Lung (tissue), 11 donors: ENCODE measurements at regions not wholly inside any gene's neighbourhood (a gene's known extent, or its start where the extent isn't known, plus 50 kb on each side); places are given as distances from the start of the nearest gene placed in this dataset.
"Not testable (repeated sequence)": the region's sequence is repeated elsewhere in the genome, so short reads cannot be mapped to it uniquely, and the experiment has no call there.

Source experiments
- ATAC-seq: fragments of 200-7000 bp; cut with Tn5 transposase; one replicate; pipeline ENCODE4 v1.9.1; 2020; ENCODE audit warnings: moderate number of reproducible peaks; ENCODE audit not compliant: insufficient read depth, low FRiP score
- DNase-seq, 3 donors: peaks; one replicate each; pipeline ENCODE4 v3.0.0-alpha.2; 2013 to 2017
- H3K27ac ChIP-seq, 2 donors: one replicate each; pipeline ENCODE4 v1.5.1; 2013; ENCODE audit warnings: mild to moderate bottlenecking in 2 of 2, moderate library complexity in 2 of 2, control low read depth in 1 of 2, inconsistent platforms in 1 of 2, low read depth in 1 of 2, low read length in 1 of 2
- H3K27me3 ChIP-seq, 3 donors: one replicate each; pipeline ENCODE4 v1.5.1; 2013; ENCODE audit warnings: low read length in 2 of 3; ENCODE audit not compliant: control insufficient read depth in 3 of 3, insufficient read depth in 3 of 3
- H3K36me3 ChIP-seq, 4 donors: one replicate each; pipeline ENCODE4 v1.5.1; 2013; ENCODE audit warnings: low read length in 4 of 4, mild to moderate bottlenecking in 1 of 4, moderate library complexity in 1 of 4; ENCODE audit not compliant: control insufficient read depth in 4 of 4, insufficient read depth in 4 of 4
- H3K4me1 ChIP-seq, 5 donors: one replicate each; pipeline ENCODE4 v1.5.1; 2013; ENCODE audit warnings: low read length in 5 of 5, mild to moderate bottlenecking in 2 of 5, moderate library complexity in 1 of 5; ENCODE audit not compliant: control insufficient read depth in 5 of 5, insufficient read depth in 5 of 5
- H3K4me3 ChIP-seq: one replicate; pipeline ENCODE4 v1.5.1; 2013; ENCODE audit warnings: mild to moderate bottlenecking, control low read depth, moderate library complexity
- H3K9ac ChIP-seq, 2 donors: one replicate each; pipeline ENCODE4 v1.5.1; 2013; ENCODE audit warnings: low read length in 2 of 2, control low read depth in 1 of 2; ENCODE audit not compliant: insufficient read depth in 1 of 2
- H3K9me3 ChIP-seq, 4 donors: one replicate each; pipeline ENCODE4 v1.5.1; 2013; ENCODE audit warnings: low read length in 3 of 4, mild to moderate bottlenecking in 1 of 4, moderate library complexity in 1 of 4; ENCODE audit not compliant: control insufficient read depth in 4 of 4, insufficient read depth in 3 of 4
- CTCF ChIP-seq: IDR thresholded peaks from 2 replicates; pipeline ENCODE4 v1.5.1; 2012; ENCODE audit warnings: mild to moderate bottlenecking; ENCODE audit errors: control extremely low read depth, extremely low read depth
- WGBS, 2 donors: extraction: QIAGEN DNeasy Blood & Tissue Kit; methylation state at CpG; one replicate each; pipeline ENCODE4 v1.1.7; 2013; 5-methylcytosine and 5-hydroxymethylcytosine counted together
- donor health status: control.
- donor health status: control.
- donor health status: Bipolar disorder and iron deficiency.
- donor health status: healthy.
- donor health status: DM: yes; HTN: yes; CAD: no.

- no peaks in the 10 kb centered on the region for H3K36me3 ChIP-seq
- no peak overlapping the region for H3K4me3 ChIP-seq
- no peak overlapping the region for H3K27ac ChIP-seq
- ATAC-seq = no peak
- 66 to 75% methylated on average over 4 of the region's 4 CpGs for WGBS, 2 donors
- no peak overlapping the region for H3K9ac ChIP-seq
- H3K27me3 ChIP-seq = no peaks in the 10 kb centered on the region
- no peaks in the 10 kb centered on the region for H3K4me1 ChIP-seq
- DNase-seq = peak; percentile 35 to 76 (median 67)
- no peak for TF ChIP-seq CTCF
- H3K9me3 ChIP-seq = peaks cover 0 to 2% (median 0%) of the 10 kb centered on the region in 4 donors
Observed at GRCh38 chr11:96827164-96827563, 437.4 kb downstream of the JRKL start.

GRCh38 chr11:96841792-96842191, 452.0 kb downstream of the JRKL start:
- H3K4me1 ChIP-seq = peaks cover 0 to 3% (median 0%) of the 10 kb centered on the region in 5 donors
- no peak overlapping the region for H3K9ac ChIP-seq
- H3K9me3 ChIP-seq = no peaks in the 10 kb centered on the region
- TF ChIP-seq CTCF = no peak
- DNase-seq (peak in 2 of 3 donors; percentile 60 to 73), ATAC-seq (no peak)
- no peaks in the 10 kb centered on the region for H3K36me3 ChIP-seq
- 84% methylated on average over 2 of the region's 2 CpGs for WGBS, 2 donors
- H3K4me3 ChIP-seq = no peak overlapping the region
- no peak overlapping the region for H3K27ac ChIP-seq
- no peaks in the 10 kb centered on the region for H3K27me3 ChIP-seq

- Histone ChIP-seq H3K4me3 (no peak overlapping the region), H3K36me3 (no peaks in the 10 kb centered on the region), H3K4me1 (peaks cover 0 to 3% (median 0%) of the 10 kb centered on the region in 5 donors), H3K9ac (no peak overlapping the region), H3K9me3 (no peaks in the 10 kb centered on the region), H3K27me3 (no peaks in the 10 kb centered on the region), H3K27ac (no peak overlapping the region)
- DNase-seq (no peak), ATAC-seq (no peak)
- 96 to 98% methylated on average over 1 of the region's 1 CpG for WGBS, 2 donors
- no peak for TF ChIP-seq CTCF
Observed at GRCh38 chr11:96842731-96843130, 452.9 kb downstream of the JRKL start.

- Histone ChIP-seq H3K27me3 (no peaks in the 10 kb centered on the region), H3K36me3 (no peaks in the 10 kb centered on the region), H3K4me1 (no peaks in the 10 kb centered on the region), H3K27ac (peak overlapping the region in 1 of 2 donors; percentile 9), H3K4me3 (no peak overlapping the region), H3K9ac (no peak overlapping the region), H3K9me3 (peaks cover 0 to 3% (median 0%) of the 10 kb centered on the region in 4 donors)
- DNase-seq (no peak), ATAC-seq (no peak)
- no peak for TF ChIP-seq CTCF
- 76 to 84% methylated on average over 3 of the region's 3 CpGs for WGBS, 2 donors
Observed at GRCh38 chr11:96854425-96854824, 464.6 kb downstream of the JRKL start.

GRCh38 chr11:96861722-96862121, 471.9 kb downstream of the JRKL start:
- H3K27ac ChIP-seq, H3K4me3 ChIP-seq, H3K4me1 ChIP-seq, DNase-seq, H3K27me3 ChIP-seq, H3K9ac ChIP-seq, ATAC-seq, H3K9me3 ChIP-seq, H3K36me3 ChIP-seq: not testable (repeated sequence)
- WGBS, 2 donors = 89 to 91% methylated on average over 3 of the region's 3 CpGs
